Right atrium auricular region (tissue), 2 donors: ENCODE measurements at regions not wholly inside any gene's neighbourhood (a gene's known extent, or its start where the extent isn't known, plus 50 kb on each side); places are given as distances from the start of the nearest gene placed in this dataset.

ENCODE experiments used
- DNase-seq: peaks from one replicate; pipeline ENCODE4 v3.0.0-alpha.2; 2019; ENCODE audit warnings: low spot score
- H3K27ac ChIP-seq, 2 donors: fragments of 200-600 bp; sonication (generic); 1 replicate in 1 of 2; 2 replicates in 1 of 2; pipeline ENCODE4 v1.5.1; 2016 to 2019
- H3K27me3 ChIP-seq, 2 donors: fragments of 200-600 bp; sonication (generic); one replicate each; pipeline versions ENCODE4 v1.5.1 to v1.6.0; 2017 to 2019
- H3K36me3 ChIP-seq: fragments of 200-600 bp; sonication (generic); one replicate; pipeline ENCODE4 v1.5.1; 2016
- H3K4me1 ChIP-seq, 2 donors: fragments of 200-600 bp; sonication (generic); one replicate each; pipeline versions ENCODE4 v1.5.1 to v1.6.0; 2017 to 2019
- H3K4me3 ChIP-seq, 2 donors: fragments of 200-600 bp; sonication (generic); 1 replicate in 1 of 2; 2 replicates in 1 of 2; pipeline ENCODE4 v1.5.1; 2017 to 2019; ENCODE audit warnings: mild to moderate bottlenecking in 1 of 2, moderate library complexity in 1 of 2
- H3K9me3 ChIP-seq, 2 donors: fragments of 200-600 bp; sonication (generic); one replicate each; pipeline ENCODE4 v1.5.1; 2019
- TF ChIP-seq, protein P1 (sequence below), 2 donors: fragments of 200-600 bp; sonication (generic); IDR thresholded peaks; one replicate each; pipeline ENCODE4 v1.5.1; 2019; ENCODE audit warnings: antibody characterized with exemption in 2 of 2

DNA sequence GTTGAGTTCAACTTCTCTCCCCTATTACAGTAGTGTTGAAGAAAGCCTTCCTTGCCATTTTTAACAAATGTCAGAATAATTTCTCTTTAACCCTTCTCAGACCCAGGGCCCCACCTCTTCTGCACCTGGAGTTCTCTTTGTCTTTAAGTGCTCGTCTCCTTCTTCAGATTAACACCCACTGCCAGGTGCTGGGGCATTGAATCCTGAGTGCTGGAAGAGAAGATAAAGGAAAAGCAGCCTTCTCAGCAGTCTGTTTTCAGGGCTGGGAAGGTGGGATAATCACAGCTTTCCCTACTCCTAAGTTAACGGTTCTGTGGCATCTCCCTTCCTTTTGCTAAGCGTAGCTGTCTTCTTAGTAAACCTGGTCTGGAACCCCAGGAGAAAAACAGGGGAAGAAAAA, 114.6 kb upstream of the TAB2 start:
- Histone ChIP-seq H3K36me3 (no peaks in the 10 kb centered on the region), H3K9me3 (peaks cover 0 to 17% of the 10 kb centered on the region in 2 donors), H3K27ac (no peak overlapping the region), H3K4me1 (no peaks in the 10 kb centered on the region), H3K4me3 (no peak overlapping the region), H3K27me3 (no peaks in the 10 kb centered on the region)
- no peak for DNase-seq
- TF ChIP-seq, protein P1, sequence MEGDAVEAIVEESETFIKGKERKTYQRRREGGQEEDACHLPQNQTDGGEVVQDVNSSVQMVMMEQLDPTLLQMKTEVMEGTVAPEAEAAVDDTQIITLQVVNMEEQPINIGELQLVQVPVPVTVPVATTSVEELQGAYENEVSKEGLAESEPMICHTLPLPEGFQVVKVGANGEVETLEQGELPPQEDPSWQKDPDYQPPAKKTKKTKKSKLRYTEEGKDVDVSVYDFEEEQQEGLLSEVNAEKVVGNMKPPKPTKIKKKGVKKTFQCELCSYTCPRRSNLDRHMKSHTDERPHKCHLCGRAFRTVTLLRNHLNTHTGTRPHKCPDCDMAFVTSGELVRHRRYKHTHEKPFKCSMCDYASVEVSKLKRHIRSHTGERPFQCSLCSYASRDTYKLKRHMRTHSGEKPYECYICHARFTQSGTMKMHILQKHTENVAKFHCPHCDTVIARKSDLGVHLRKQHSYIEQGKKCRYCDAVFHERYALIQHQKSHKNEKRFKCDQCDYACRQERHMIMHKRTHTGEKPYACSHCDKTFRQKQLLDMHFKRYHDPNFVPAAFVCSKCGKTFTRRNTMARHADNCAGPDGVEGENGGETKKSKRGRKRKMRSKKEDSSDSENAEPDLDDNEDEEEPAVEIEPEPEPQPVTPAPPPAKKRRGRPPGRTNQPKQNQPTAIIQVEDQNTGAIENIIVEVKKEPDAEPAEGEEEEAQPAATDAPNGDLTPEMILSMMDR (IDR thresholded peaks at IDR 0.05), result no peak

DNA sequence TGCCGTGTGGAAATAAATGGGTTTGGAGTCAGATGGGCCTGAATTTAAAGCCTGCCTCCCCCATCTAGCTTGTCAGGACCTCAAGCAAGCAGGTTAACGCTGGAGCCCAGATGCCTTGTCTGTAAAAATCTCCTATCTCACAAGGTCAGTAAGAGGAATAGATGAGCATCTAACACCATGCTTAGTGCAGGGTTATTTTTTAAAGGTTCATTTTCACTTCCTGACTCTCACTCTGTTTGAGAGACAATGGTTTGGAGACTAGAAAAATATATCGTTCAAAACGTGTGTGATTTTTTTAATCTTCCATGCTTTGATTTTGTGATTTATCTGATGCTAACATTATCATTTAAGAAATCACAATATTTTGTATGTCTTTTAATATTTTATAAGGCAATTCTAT, 114.0 kb upstream of the TAB2 start:
- Histone ChIP-seq H3K36me3 (no peaks in the 10 kb centered on the region), H3K4me1 (no peaks in the 10 kb centered on the region), H3K27me3 (no peaks in the 10 kb centered on the region), H3K4me3 (no peak overlapping the region), H3K27ac (no peak overlapping the region), H3K9me3 (peaks cover 0 to 11% of the 10 kb centered on the region in 2 donors)
- DNase-seq, result no peak
- TF ChIP-seq, protein P1 (IDR thresholded peaks at IDR 0.05), result no peak

DNA sequence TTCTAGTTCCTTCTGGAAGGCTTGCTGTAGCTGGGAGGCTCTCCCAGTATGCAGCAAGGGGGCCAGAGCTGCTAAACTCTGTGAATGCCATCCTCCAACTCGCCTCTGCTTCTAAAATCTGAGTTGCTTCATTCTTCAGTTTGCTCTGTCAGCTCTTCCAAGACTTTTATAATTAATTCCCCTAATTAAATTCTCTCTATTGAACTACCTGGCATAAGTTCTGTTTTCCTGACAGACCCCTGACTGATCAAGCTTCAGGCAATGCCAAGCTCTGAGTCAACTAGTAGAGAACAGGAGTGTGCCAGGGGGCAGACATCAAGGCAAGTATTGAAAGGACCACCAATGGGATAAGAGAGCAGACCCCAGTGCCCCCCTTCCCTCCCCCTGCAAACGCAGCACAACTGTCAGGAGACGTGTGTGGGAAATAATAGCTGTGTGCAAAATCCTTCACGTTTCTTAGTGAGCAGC, 109.3 kb upstream of the TAB2 start:
- H3K4me3 ChIP-seq, result no peak overlapping the region
- no peaks in the 10 kb centered on the region for H3K36me3 ChIP-seq
- TF ChIP-seq, protein P1 (IDR thresholded peaks at IDR 0.05), result no peak
- no peaks in the 10 kb centered on the region for H3K9me3 ChIP-seq
- no peaks in the 10 kb centered on the region for H3K27me3 ChIP-seq
- no peak for DNase-seq
- no peak overlapping the region for H3K27ac ChIP-seq
- H3K4me1 ChIP-seq, result no peaks in the 10 kb centered on the region

DNA sequence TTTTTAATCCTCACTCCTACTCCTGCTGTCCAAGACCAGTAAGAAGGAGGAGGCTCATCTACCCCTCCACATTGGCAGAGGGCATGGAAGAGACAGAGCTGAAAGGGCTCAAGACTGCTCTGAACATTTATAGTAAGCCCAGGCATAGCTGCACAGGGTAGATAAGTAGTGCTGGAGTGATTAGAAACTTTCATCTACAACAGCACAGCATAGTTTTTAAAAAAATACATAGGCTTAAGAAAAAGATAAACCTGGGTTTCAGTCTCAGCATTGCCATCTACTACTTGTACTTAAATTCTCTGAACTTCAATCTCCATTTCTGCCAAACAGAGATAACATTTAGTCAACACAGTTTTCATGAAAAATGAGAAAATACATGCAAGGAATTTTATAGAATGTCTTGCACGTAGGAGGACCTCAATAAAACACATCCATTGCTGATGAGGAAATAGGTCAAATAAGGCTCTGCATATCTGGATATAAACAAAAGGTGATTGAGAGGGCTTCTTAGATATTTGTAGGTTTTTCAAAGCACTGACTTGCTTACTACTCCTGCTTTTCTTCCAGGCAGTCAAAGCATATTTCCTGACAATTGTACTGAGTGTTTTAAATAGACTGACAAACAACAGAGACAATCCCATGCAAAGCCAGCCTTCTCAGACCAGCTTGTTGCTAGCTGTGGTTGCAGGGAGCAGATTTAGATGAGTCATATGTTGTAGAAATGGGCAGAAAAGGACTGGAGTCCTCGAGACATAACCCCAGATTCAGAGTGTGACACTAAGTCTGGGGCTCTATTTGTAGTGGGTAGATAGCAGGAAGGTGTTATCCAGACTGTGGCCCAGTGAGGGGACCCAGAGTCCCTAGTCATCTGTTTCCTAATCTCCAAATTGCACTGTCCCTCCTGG, 107.4 kb upstream of the TAB2 start:
- no peak for DNase-seq
- H3K27me3 ChIP-seq, result no peaks in the 10 kb centered on the region
- TF ChIP-seq, protein P1 (IDR thresholded peaks at IDR 0.05), result no peak
- H3K4me3 ChIP-seq, result no peak overlapping the region
- H3K27ac ChIP-seq, result no peak overlapping the region
- no peaks in the 10 kb centered on the region for H3K4me1 ChIP-seq
- no peaks in the 10 kb centered on the region for H3K36me3 ChIP-seq
- no peaks in the 10 kb centered on the region for H3K9me3 ChIP-seq

DNA sequence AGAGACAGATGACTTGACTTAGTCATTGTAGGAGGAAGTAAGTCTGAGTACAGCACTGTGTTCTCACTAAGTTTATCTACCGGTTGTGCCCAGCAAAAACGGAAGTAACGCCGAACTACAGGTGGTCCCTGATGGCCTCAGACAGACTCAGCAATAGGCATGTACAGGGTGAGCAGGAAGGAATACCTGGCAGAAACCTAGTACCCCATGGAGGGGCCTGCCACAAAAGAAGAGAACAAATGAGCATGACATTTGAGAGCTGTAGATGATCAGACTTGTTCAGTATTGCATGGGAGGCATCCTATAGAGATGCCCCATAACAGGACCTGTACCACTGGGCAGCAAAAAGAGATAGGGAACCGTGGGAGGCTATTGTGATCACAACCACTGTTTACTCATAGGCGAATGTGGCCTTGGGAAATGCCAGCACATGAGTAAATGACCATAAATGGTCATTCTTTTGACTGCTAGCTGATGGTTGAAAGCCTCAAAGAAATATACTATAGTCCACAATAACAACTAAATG, 106.4 kb upstream of the TAB2 start:
- no peak overlapping the region for H3K4me3 ChIP-seq
- no peaks in the 10 kb centered on the region for H3K4me1 ChIP-seq
- H3K9me3 ChIP-seq, result no peaks in the 10 kb centered on the region
- TF ChIP-seq, protein P1 (IDR thresholded peaks at IDR 0.05), result no peak
- no peak overlapping the region for H3K27ac ChIP-seq
- no peaks in the 10 kb centered on the region for H3K36me3 ChIP-seq
- no peaks in the 10 kb centered on the region for H3K27me3 ChIP-seq
- no peak for DNase-seq
